Neural progenitor cell (in vitro differentiated cells): ENCODE measurements at regions not wholly inside any gene's neighbourhood (a gene's known extent, or its start where the extent isn't known, plus 50 kb on each side); places are given as distances from the start of the nearest gene placed in this dataset.
"Not testable (repeated sequence)": the region's sequence is repeated elsewhere in the genome, so short reads cannot be mapped to it uniquely, and the experiment has no call there.

Source experiments
- DNase-seq: peaks from one replicate; pipeline ENCODE4 v3.0.0-alpha.2; 2016; ENCODE audit warnings: low spot score
- H2AFZ ChIP-seq: fragments of 200-600 bp; sonication (generic); replicated peaks from 2 replicates; pipeline ENCODE4 v1.6.1; 2016; ENCODE audit warnings: antibody characterized with exemption
- H3F3A ChIP-seq: fragments of 200-600 bp; sonication (generic); 2 replicates; pipeline ENCODE4 v1.6.1; 2016; ENCODE audit warnings: antibody characterized with exemption, low read depth
- H3K27ac ChIP-seq: fragments of 200-600 bp; sonication (generic); 2 replicates; pipeline ENCODE4 v1.5.1; 2016; ENCODE audit warnings: mild to moderate bottlenecking
- H3K27me3 ChIP-seq: fragments of 200-600 bp; sonication (generic); 2 replicates; pipeline ENCODE4 v1.6.1; 2016; ENCODE audit warnings: mild to moderate bottlenecking, moderate library complexity
- H3K36me3 ChIP-seq: fragments of 200-600 bp; sonication (generic); 2 replicates; pipeline ENCODE4 v1.5.1; 2016
- H3K4me1 ChIP-seq: fragments of 200-600 bp; sonication (generic); 2 replicates; pipeline ENCODE4 v1.6.1; 2016; ENCODE audit warnings: mixed run types
- H3K4me2 ChIP-seq: fragments of 200-600 bp; sonication (generic); 2 replicates; pipeline ENCODE4 v1.6.1; 2016
- H3K4me3 ChIP-seq: fragments of 200-600 bp; sonication (generic); 2 replicates; pipeline ENCODE4 v1.5.1; 2016
- H3K79me2 ChIP-seq: fragments of 200-600 bp; sonication (generic); 2 replicates; pipeline ENCODE4 v1.6.1; 2016; ENCODE audit warnings: low read depth
- H3K9ac ChIP-seq: fragments of 200-600 bp; sonication (generic); 2 replicates; pipeline ENCODE4 v1.6.1; 2016
- H3K9me3 ChIP-seq: fragments of 200-600 bp; sonication (generic); 2 replicates; pipeline ENCODE4 v1.5.1; 2016; ENCODE audit warnings: low read depth
- H4K20me1 ChIP-seq: fragments of 200-600 bp; sonication (generic); 2 replicates; pipeline ENCODE4 v1.6.1; 2016; ENCODE audit warnings: low read depth
- H3K27ac Mint-ChIP-seq: 3 replicates; pipeline ENCODE4 v1.8.0; 2021; ENCODE audit warnings: mixed read lengths
- H3K27me3 Mint-ChIP-seq: 2 replicates; pipeline ENCODE4 v1.8.0; 2022; ENCODE audit warnings: low read depth, mild to moderate bottlenecking, inconsistent platforms, moderate library complexity, mixed read lengths; ENCODE audit not compliant: insufficient read depth
- H3K36me3 Mint-ChIP-seq: 3 replicates; pipeline ENCODE4 v1.8.0; 2021; ENCODE audit warnings: mixed read lengths
- H3K4me1 Mint-ChIP-seq: 3 replicates; pipeline ENCODE4 v1.8.0; 2021; ENCODE audit warnings: mixed read lengths
- H3K4me3 Mint-ChIP-seq: 3 replicates; pipeline ENCODE4 v1.8.0; 2021; ENCODE audit warnings: mild to moderate bottlenecking, moderate library complexity, mixed read lengths
- H3K9me3 Mint-ChIP-seq: 3 replicates; pipeline ENCODE4 v1.8.0; 2020; ENCODE audit warnings: mixed read lengths

DNA sequence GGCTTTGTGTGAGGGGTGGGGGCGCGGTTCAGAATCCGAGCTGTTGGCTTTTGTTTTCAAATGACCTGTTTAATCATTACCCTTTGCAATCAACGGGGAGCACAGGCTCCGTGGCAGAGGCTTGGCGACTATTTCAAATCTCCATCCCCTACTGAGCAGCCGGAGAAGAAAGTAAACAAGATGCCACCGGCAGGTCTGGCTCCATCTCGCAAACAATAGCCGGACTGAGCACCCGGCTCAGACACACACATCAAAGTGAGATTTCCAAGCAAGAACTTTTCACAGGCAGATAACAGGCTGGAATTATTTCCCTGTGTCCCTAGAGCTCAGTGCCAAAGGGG, 143.4 kb downstream of the GTF2IRD2B start:
- H3K27ac ChIP-seq, H3K4me1 ChIP-seq, H3K9me3 Mint-ChIP-seq, H3K79me2 ChIP-seq, DNase-seq, H2AFZ ChIP-seq, H3K4me2 ChIP-seq, H3K27ac Mint-ChIP-seq, H3K4me1 Mint-ChIP-seq, H3K9me3 ChIP-seq, H3K27me3 ChIP-seq, H3F3A ChIP-seq, H3K4me3 ChIP-seq, H4K20me1 ChIP-seq, H3K4me3 Mint-ChIP-seq, H3K36me3 Mint-ChIP-seq, H3K9ac ChIP-seq, H3K27me3 Mint-ChIP-seq, H3K36me3 ChIP-seq: not testable (repeated sequence)

DNA sequence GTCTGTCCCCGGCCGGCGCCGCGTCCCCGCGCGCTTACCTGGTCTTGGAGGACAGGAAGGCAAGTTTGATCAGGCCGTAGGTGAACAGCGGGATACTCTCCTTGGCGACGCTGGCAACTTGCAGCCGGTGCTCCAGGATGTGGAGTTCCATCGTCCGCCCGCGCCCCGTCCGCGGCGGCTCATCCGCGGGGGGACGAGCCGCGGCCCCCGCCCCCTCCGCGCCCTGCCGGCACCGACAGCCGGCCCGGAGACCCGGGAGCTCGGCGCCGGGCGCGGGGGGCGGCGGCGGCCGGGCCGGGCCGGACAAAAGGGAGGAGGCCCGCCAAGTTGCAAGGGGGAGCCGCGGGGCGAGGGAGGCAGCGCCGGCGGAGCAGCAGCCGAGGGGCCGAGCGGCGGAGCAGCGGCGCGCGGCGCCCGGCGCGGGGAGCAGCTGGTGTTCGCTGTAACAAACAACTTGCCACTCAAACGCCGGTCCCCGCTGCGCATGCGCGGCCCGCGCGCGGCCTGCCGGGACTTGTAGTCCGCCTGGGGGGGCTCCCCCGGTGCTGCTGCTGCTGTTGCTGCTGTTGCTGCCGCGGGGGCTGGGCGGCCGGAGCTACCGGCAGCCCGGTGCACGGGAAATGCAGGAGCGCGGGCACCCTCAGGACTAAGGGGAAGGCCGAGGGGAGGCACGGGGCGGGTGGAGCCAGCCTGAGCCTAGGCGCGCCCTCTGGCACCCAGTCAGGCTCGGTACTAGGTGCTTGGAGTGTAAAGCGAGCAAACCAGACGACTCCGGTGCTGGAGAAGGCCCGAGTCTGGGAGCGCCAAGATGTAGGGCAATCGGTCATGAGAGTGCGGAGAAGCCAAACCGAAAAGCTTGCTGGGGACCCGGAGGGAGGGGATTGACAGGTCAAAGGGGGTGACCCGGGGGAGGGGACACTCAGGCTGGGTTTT, 145.1 kb downstream of the GTF2IRD2B start:
- not testable (repeated sequence) for H3K4me3 ChIP-seq, H3K27ac ChIP-seq, H2AFZ ChIP-seq, H3K4me1 ChIP-seq, H3K27ac Mint-ChIP-seq, H3K4me2 ChIP-seq, H3K9me3 Mint-ChIP-seq, H4K20me1 ChIP-seq, H3K9me3 ChIP-seq, H3K79me2 ChIP-seq, DNase-seq, H3K36me3 Mint-ChIP-seq, H3F3A ChIP-seq, H3K27me3 ChIP-seq, H3K27me3 Mint-ChIP-seq, H3K36me3 ChIP-seq, H3K4me1 Mint-ChIP-seq, H3K9ac ChIP-seq
- peak overlapping the region; percentile 62 for H3K4me3 Mint-ChIP-seq

DNA sequence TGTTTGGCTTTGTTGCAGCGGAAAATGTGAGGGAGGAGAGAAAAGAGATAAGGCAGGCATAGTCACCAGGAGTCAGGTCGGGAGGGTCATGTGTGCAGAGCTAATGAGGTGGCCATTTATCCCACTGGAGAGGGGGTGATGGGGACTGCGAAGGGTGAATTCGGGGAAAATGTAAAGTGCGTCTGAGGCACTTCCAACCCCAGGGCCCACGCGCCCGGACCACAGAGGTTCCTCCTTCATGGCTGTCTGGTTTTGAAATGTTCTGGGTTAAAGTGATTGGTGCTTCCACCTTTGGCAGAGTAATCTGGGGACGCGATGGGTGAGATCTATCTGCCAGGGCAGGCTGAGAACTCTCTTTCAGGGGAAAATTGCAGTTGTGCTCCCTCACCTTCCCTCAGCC, 145.9 kb downstream of the GTF2IRD2B start:
- H3K4me1 ChIP-seq, H3K9ac ChIP-seq, DNase-seq, H3K36me3 Mint-ChIP-seq, H2AFZ ChIP-seq, H3F3A ChIP-seq, H3K27me3 Mint-ChIP-seq, H3K9me3 ChIP-seq, H3K27ac ChIP-seq, H3K9me3 Mint-ChIP-seq, H3K27ac Mint-ChIP-seq, H3K4me3 Mint-ChIP-seq, H3K4me2 ChIP-seq, H3K27me3 ChIP-seq, H3K36me3 ChIP-seq, H3K4me3 ChIP-seq, H3K79me2 ChIP-seq, H4K20me1 ChIP-seq, H3K4me1 Mint-ChIP-seq: not testable (repeated sequence)

DNA sequence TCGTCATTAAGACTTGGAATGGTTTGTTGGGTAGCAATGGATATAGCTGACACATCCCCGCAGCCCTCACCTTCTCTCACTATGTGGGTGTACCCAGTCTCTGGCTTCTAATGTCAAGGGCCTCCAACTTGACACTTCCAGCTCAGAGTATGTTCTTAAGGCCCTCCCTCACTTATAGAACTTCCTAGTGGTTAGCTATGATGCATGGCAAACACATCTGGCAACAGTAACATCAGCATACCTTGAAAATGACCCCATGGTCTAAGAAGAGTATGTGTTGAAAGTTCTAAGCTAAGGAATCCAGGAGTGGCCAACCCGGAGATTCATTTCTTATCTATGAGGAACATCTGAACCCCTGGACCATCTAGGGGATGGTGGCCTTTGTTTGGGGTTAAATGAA, 151.2 kb downstream of the GTF2IRD2B start:
- H3F3A ChIP-seq, DNase-seq, H3K9me3 Mint-ChIP-seq, H3K79me2 ChIP-seq, H4K20me1 ChIP-seq, H3K27ac Mint-ChIP-seq, H2AFZ ChIP-seq, H3K4me3 ChIP-seq, H3K9ac ChIP-seq, H3K9me3 ChIP-seq, H3K36me3 ChIP-seq, H3K4me2 ChIP-seq, H3K27me3 ChIP-seq, H3K27me3 Mint-ChIP-seq, H3K4me1 Mint-ChIP-seq, H3K36me3 Mint-ChIP-seq, H3K4me1 ChIP-seq, H3K27ac ChIP-seq, H3K4me3 Mint-ChIP-seq: not testable (repeated sequence)

DNA sequence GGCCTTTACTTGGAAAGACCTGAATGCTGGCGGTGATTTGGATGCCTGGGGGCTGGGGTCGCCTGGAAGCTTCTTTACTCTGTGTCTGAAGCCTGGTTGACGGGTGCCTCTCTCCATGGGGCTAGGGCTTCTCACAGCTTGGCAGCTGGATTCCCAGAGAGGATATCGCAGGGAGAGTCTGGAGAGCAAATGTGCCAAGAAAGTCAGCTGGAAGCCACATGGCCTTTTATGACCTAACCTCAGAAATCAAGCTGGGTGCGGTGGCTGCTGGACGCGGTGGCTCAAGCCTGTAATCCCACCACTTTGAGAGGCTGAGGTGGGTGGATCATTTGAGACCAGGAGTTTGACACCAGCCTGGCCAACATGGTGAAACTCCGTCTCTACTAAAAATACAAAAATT, 147.2 kb upstream of the TRIM73 start:
- H3K4me1 Mint-ChIP-seq, H3K27me3 Mint-ChIP-seq: not testable (repeated sequence)

DNA sequence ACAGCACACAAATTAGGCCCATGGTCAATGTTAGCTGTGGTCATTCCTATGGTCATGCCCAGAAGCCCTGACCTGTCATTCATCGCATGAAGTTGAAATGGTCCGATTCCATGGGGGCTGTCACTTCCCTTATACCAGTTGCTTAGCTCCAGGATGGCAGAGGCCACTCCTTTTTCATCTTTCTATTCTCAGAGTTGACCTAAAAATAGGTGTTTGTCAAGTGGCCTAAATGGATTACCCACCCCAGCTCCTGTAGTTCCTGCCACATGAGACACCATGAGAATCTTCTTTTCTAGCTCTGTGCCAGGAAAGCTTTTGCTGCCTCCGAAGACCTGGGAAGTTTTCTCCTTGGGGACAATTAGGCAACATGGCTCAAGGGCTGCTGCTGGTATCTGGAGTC, 141.2 kb upstream of the TRIM73 start:
- not testable (repeated sequence) for H3K27me3 ChIP-seq, H4K20me1 ChIP-seq, H3K4me3 Mint-ChIP-seq, H3K4me1 ChIP-seq, H3K9me3 ChIP-seq, H3K9me3 Mint-ChIP-seq, H3K4me2 ChIP-seq, H3K27me3 Mint-ChIP-seq, H3K36me3 ChIP-seq, H3K9ac ChIP-seq, H3K4me3 ChIP-seq, H3K79me2 ChIP-seq, DNase-seq, H3F3A ChIP-seq, H3K27ac ChIP-seq, H3K36me3 Mint-ChIP-seq, H2AFZ ChIP-seq, H3K4me1 Mint-ChIP-seq, H3K27ac Mint-ChIP-seq

More for the DNA sequence above, 147.2 kb upstream of the TRIM73 start:
- H3K4me3 ChIP-seq, H3K4me3 Mint-ChIP-seq, H3K4me2 ChIP-seq, H3K27ac Mint-ChIP-seq, H2AFZ ChIP-seq, DNase-seq, H3K4me1 ChIP-seq, H3K36me3 ChIP-seq, H3K79me2 ChIP-seq, H3K27ac ChIP-seq, H3K9me3 ChIP-seq, H3K36me3 Mint-ChIP-seq, H3K9ac ChIP-seq, H3F3A ChIP-seq, H4K20me1 ChIP-seq, H3K27me3 ChIP-seq, H3K9me3 Mint-ChIP-seq: not testable (repeated sequence)

DNA sequence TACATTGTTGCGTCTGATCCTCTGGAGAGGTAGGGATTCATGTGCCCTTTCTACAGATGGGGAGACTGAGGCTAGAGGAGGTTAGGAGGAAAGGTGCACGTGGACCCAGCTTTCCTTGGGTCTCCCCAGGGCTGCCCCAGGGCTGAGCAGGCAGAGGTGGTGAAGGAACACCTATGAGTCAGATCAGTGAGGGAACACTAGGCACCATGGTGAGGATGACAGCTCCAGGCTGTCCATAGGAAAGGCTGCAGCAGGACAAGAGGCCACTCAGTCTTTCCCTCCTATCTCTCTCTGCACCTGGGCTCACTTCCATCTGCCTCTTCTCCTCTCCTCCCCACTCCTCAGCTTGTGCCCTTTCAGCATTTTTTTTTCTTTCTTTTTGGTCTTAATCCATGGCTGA, 138.0 kb upstream of the TRIM73 start:
- H3K27ac ChIP-seq, H3K4me3 Mint-ChIP-seq, H3K27me3 Mint-ChIP-seq, H3K9ac ChIP-seq, H3K4me1 ChIP-seq, H2AFZ ChIP-seq, H3K9me3 ChIP-seq, H3K4me3 ChIP-seq, H3F3A ChIP-seq, H3K9me3 Mint-ChIP-seq, H3K79me2 ChIP-seq, H3K4me1 Mint-ChIP-seq, H3K4me2 ChIP-seq, H3K27ac Mint-ChIP-seq, H4K20me1 ChIP-seq, H3K36me3 Mint-ChIP-seq, DNase-seq, H3K27me3 ChIP-seq, H3K36me3 ChIP-seq: not testable (repeated sequence)

DNA sequence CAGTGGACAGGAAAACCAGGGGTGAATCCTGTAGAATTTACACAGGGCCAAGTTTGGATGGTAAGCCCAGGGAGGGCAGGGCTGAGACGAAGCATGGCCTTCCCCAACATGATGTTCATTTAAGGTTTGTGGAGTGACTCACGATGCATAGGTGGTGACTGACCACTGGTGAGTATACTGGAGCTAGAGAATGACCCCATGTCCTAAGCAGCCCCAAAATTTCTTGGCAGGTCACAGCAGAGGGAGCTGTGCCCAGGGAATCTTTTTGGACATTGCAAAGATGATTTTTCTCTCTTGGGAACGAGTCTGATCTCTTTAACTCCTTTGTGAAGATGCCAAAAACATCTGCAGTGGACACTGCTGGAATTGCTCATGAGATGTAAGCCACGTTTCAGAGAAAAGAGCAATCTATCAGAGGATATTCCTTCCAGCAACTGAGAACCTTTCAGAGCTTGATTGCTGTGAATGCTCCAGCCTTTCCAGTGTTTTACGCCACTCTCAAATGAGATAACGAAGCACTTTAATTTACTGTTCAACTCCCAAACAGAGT, 135.9 kb upstream of the TRIM73 start:
- H3F3A ChIP-seq, H3K4me2 ChIP-seq, H3K9me3 Mint-ChIP-seq, H3K4me1 Mint-ChIP-seq, DNase-seq, H3K36me3 ChIP-seq, H4K20me1 ChIP-seq, H3K27me3 Mint-ChIP-seq, H3K27ac Mint-ChIP-seq, H3K4me3 Mint-ChIP-seq, H3K36me3 Mint-ChIP-seq, H3K79me2 ChIP-seq, H3K27ac ChIP-seq, H2AFZ ChIP-seq, H3K4me1 ChIP-seq, H3K9me3 ChIP-seq, H3K9ac ChIP-seq, H3K27me3 ChIP-seq, H3K4me3 ChIP-seq: not testable (repeated sequence)
